GM10266 (cell line): ENCODE measurements at regions not wholly inside any gene's neighbourhood (a gene's known extent, or its start where the extent isn't known, plus 50 kb on each side); places are given as distances from the start of the nearest gene placed in this dataset.
A peak's percentile ranks its signal among the peaks of the same experiment; 100 is the strongest.
"Not testable (repeated sequence)": the region's sequence is repeated elsewhere in the genome, so short reads cannot be mapped to it uniquely, and the experiment has no call there.

ENCODE experiments used
- DNase-seq: peaks from one replicate; pipeline ENCODE4 v3.0.0; 2012; ENCODE audit errors: extremely low spot score
- CTCF ChIP-seq: IDR thresholded peaks from 2 replicates; pipeline ENCODE4 v1.5.1; 2012; ENCODE audit warnings: mild to moderate bottlenecking, low read depth; ENCODE audit not compliant: control insufficient read depth, insufficient read depth; ENCODE audit errors: missing control alignments

GRCh38 chr2:196294516-196294909, 123.1 kb upstream of the STK17B start:
- no peak for DNase-seq
- TF ChIP-seq CTCF: no peak

DNA sequence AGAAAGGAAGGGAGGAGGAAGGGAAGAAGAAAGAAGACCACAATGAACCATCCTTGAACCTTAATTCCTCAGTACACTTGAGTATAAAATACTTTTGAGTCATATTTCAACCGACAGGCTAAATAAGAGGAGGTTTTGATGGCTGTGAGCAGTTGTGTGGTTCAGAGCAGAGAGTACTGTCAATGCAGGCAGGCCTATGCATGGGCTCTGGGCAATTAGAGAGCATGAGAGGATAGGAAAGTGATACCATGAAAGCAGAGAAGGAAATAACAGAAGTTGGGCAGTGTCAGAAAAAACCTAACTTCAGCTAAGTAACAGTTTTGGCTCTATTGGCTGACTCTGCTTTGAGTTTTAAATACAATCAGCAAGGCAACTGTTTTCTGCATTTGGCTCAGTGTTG, 123.6 kb upstream of the STK17B start:
- no peak for DNase-seq
- TF ChIP-seq CTCF: no peak

DNA sequence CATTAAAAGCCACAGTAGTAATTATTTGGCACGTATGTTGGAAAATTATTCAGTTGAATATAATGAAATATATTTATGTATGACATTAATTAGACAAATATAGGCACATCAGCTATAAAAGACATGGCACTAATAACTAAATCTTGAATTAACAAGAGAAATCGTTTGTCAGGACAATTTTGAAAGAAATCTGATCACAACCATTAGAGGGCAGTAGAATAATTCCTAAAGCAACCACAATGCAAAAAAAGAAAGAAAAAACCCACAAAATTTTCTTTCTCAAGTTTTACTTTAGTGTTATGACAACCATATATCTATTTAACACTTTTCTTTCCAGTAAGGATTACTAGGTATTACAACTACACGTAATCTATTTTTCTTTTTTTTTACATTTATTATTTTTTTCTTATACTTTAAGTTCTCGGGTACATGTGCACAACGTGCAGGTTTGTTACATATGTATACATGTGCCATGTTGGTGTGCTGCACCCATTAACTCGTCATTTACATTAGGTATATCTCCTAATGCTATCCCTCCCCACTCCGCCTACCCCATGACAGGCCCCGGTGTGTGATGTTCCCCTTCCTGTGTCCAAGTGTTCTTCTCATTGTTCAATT, 126.8 kb upstream of the STK17B start:
- peak; percentile 42 for TF ChIP-seq CTCF
- DNase-seq: not testable (repeated sequence)

- no peak for DNase-seq
- no peak for TF ChIP-seq CTCF
Observed at GRCh38 chr2:196307775-196308305, 136.5 kb upstream of the STK17B start.

GRCh38 chr2:196309691-196310090, 138.3 kb upstream of the STK17B start:
- no peak for DNase-seq
- no peak for TF ChIP-seq CTCF

- DNase-seq: no peak
- TF ChIP-seq CTCF: no peak
Observed at GRCh38 chr2:196314157-196314556, 142.8 kb upstream of the STK17B start.

DNA sequence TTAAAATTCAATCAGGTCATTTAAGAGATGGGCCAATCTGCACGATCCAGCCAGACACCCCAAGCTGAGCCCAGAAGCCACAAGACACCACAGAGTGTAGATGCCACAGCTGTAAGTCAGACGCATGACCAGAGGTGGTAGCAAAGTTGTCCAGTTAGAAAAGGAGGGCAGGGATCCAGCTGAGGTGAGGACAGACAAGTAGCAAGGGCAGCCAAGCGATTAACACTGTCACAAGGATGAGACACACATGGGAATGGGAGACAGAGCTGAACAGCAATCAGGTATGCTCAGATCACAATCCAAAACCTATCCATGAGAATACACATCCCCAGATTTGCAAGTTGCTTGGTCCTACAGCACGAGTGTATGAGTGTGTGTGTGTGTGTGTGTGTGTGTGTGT, 143.4 kb upstream of the STK17B start:
- DNase-seq: no peak
- TF ChIP-seq CTCF: no peak
